ENCODE measurements at regions not wholly inside any gene's neighbourhood (a gene's known extent, or its start where the extent isn't known, plus 50 kb on each side); places are given as distances from the start of the nearest gene placed in this dataset.

- TF ChIP-seq CTCF (IDR thresholded peaks at IDR 0.05) (no peak), GABPB1 (CRISPR knock-in tag; IDR thresholded peaks at IDR 0.05) (no peak), JAZF1 (CRISPR knock-in tag; IDR thresholded peaks at IDR 0.05) (no peak), ZNF263 (CRISPR knock-in tag; IDR thresholded peaks at IDR 0.05; ENCODE audit: low read depth) (no peak), USF2 (CRISPR knock-in tag; IDR thresholded peaks at IDR 0.05) (no peak), ZNF423 (CRISPR knock-in tag; IDR thresholded peaks at IDR 0.05) (no peak), E2F5 (CRISPR knock-in tag; IDR thresholded peaks at IDR 0.05) (no peak), CREM (CRISPR knock-in tag; IDR thresholded peaks at IDR 0.05) (no peak), ELF4 (CRISPR knock-in tag; IDR thresholded peaks at IDR 0.05; ENCODE audit: low read depth) (no peak), JUN (CRISPR knock-in tag; IDR thresholded peaks at IDR 0.05) (no peak), NR2C2 (CRISPR knock-in tag; IDR thresholded peaks at IDR 0.05) (no peak)
- TF ChIP-seq, protein P1, sequence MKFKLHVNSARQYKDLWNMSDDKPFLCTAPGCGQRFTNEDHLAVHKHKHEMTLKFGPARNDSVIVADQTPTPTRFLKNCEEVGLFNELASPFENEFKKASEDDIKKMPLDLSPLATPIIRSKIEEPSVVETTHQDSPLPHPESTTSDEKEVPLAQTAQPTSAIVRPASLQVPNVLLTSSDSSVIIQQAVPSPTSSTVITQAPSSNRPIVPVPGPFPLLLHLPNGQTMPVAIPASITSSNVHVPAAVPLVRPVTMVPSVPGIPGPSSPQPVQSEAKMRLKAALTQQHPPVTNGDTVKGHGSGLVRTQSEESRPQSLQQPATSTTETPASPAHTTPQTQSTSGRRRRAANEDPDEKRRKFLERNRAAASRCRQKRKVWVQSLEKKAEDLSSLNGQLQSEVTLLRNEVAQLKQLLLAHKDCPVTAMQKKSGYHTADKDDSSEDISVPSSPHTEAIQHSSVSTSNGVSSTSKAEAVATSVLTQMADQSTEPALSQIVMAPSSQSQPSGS (CRISPR knock-in tag; IDR thresholded peaks at IDR 0.05; ENCODE audit: borderline replicate concordance, low read depth): no peak
- TF ChIP-seq, protein P2, sequence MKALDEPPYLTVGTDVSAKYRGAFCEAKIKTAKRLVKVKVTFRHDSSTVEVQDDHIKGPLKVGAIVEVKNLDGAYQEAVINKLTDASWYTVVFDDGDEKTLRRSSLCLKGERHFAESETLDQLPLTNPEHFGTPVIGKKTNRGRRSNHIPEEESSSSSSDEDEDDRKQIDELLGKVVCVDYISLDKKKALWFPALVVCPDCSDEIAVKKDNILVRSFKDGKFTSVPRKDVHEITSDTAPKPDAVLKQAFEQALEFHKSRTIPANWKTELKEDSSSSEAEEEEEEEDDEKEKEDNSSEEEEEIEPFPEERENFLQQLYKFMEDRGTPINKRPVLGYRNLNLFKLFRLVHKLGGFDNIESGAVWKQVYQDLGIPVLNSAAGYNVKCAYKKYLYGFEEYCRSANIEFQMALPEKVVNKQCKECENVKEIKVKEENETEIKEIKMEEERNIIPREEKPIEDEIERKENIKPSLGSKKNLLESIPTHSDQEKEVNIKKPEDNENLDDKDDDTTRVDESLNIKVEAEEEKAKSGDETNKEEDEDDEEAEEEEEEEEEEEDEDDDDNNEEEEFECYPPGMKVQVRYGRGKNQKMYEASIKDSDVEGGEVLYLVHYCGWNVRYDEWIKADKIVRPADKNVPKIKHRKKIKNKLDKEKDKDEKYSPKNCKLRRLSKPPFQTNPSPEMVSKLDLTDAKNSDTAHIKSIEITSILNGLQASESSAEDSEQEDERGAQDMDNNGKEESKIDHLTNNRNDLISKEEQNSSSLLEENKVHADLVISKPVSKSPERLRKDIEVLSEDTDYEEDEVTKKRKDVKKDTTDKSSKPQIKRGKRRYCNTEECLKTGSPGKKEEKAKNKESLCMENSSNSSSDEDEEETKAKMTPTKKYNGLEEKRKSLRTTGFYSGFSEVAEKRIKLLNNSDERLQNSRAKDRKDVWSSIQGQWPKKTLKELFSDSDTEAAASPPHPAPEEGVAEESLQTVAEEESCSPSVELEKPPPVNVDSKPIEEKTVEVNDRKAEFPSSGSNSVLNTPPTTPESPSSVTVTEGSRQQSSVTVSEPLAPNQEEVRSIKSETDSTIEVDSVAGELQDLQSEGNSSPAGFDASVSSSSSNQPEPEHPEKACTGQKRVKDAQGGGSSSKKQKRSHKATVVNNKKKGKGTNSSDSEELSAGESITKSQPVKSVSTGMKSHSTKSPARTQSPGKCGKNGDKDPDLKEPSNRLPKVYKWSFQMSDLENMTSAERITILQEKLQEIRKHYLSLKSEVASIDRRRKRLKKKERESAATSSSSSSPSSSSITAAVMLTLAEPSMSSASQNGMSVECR (CRISPR knock-in tag; IDR thresholded peaks at IDR 0.05; ENCODE audit: borderline replicate concordance): no peak
These were observed 116.8 kb upstream of the UBE2E2 start for GRCh38 chr3:23086331-23086730.

Measured in WTC11 (cell line).